ENCODE measurements at regions not wholly inside any gene's neighbourhood (a gene's known extent, or its start where the extent isn't known, plus 50 kb on each side); places are given as distances from the start of the nearest gene placed in this dataset.

- TF ChIP-seq GATA2 (IDR thresholded peaks at IDR 0.05; ENCODE audit: low read depth, low read length) (no peak), GATA3 (IDR thresholded peaks at IDR 0.05; ENCODE audit: low read depth, low read length) (no peak)
Measured at GRCh38 chr3:127036209-127037020, 53.5 kb downstream of the PLXNA1 start.
